GM12892 (cell line): ENCODE measurements at regions not wholly inside any gene's neighbourhood (a gene's known extent, or its start where the extent isn't known, plus 50 kb on each side); places are given as distances from the start of the nearest gene placed in this dataset.

ENCODE experiments used
- DNase-seq: peaks from one replicate; pipeline ENCODE4 v3.0.0; 2011; ENCODE audit not compliant: insufficient read length
- FAIRE-seq: peaks from 2 replicates; lab custom pipeline; 2011; peaks lifted over from hg19 to GRCh38; lab: Jason Lieb, UNC
- POLR2A ChIP-seq: IDR thresholded peaks from 2 replicates; pipeline ENCODE4 v1.6.1; 2011; ENCODE audit warnings: low read depth, low read length, control low read depth
- POLR2AphosphoS5 ChIP-seq: IDR thresholded peaks from 2 replicates; pipeline ENCODE4 v1.6.1; 2011; ENCODE audit warnings: low read depth, low read length, control low read depth
- TAF1 ChIP-seq: IDR thresholded peaks from 2 replicates; pipeline ENCODE4 v1.6.1; 2011; ENCODE audit warnings: low read depth, mild to moderate bottlenecking, control low read depth, low read length, borderline replicate concordance

GRCh38 chr2:22261165-22261564, 1123.8 kb upstream of the KLHL29 start:
- no peak for TF ChIP-seq TAF1
- TF ChIP-seq POLR2A = no peak
- TF ChIP-seq POLR2AphosphoS5 = no peak
- no peak for DNase-seq
- FAIRE-seq = no peak

GRCh38 chr2:22270341-22270740, 1114.6 kb upstream of the KLHL29 start:
- DNase-seq (no peak), FAIRE-seq (no peak)
- TF ChIP-seq TAF1 = no peak
- no peak for TF ChIP-seq POLR2A
- no peak for TF ChIP-seq POLR2AphosphoS5

- FAIRE-seq = no peak
- no peak for DNase-seq
- TF ChIP-seq POLR2A (no peak), POLR2AphosphoS5 (no peak)
Measured at GRCh38 chr2:22273853-22274252, 1111.1 kb upstream of the KLHL29 start.

- FAIRE-seq = no peak
- DNase-seq = no peak
- TF ChIP-seq TAF1 (no peak), POLR2AphosphoS5 (no peak), POLR2A (no peak)
Measured at GRCh38 chr2:22274661-22275060, 1110.3 kb upstream of the KLHL29 start.

- FAIRE-seq (no peak), DNase-seq (no peak)
- TF ChIP-seq POLR2A (no peak), TAF1 (no peak), POLR2AphosphoS5 (no peak)
Measured at GRCh38 chr2:22276696-22277095, 1108.3 kb upstream of the KLHL29 start.

- FAIRE-seq (no peak), DNase-seq (no peak)
- TF ChIP-seq POLR2AphosphoS5 (no peak), POLR2A (no peak), TAF1 (no peak)
Measured at GRCh38 chr2:22279541-22279940, 1105.4 kb upstream of the KLHL29 start.

GRCh38 chr2:22281033-22281432, 1103.9 kb upstream of the KLHL29 start:
- no peak for FAIRE-seq
- TF ChIP-seq POLR2AphosphoS5 (no peak), POLR2A (no peak)
- DNase-seq = no peak

GRCh38 chr2:22282220-22282619, 1102.8 kb upstream of the KLHL29 start:
- TF ChIP-seq POLR2AphosphoS5 = no peak
- FAIRE-seq (no peak), DNase-seq (no peak)

- DNase-seq (no peak), FAIRE-seq (no peak)
Measured at GRCh38 chr2:22282916-22283315, 1102.1 kb upstream of the KLHL29 start.

GRCh38 chr2:22283436-22283835, 1101.5 kb upstream of the KLHL29 start:
- no peak for TF ChIP-seq POLR2AphosphoS5
- no peak for TF ChIP-seq TAF1
- no peak for TF ChIP-seq POLR2A
- FAIRE-seq (no peak), DNase-seq (no peak)

More at GRCh38 chr2:22282916-22283315, 1102.1 kb upstream of the KLHL29 start:
- TF ChIP-seq POLR2A (no peak), TAF1 (no peak), POLR2AphosphoS5 (no peak)

GRCh38 chr2:22290302-22290701, 1094.7 kb upstream of the KLHL29 start:
- TF ChIP-seq POLR2A = no peak
- no peak for TF ChIP-seq TAF1
- no peak for TF ChIP-seq POLR2AphosphoS5
- FAIRE-seq = no peak
- DNase-seq = no peak

- no peak for DNase-seq
- TF ChIP-seq TAF1 (no peak), POLR2AphosphoS5 (no peak), POLR2A (no peak)
- FAIRE-seq = no peak
Measured at GRCh38 chr2:22290909-22291473, 1094.0 kb upstream of the KLHL29 start.

GRCh38 chr2:22301228-22301627, 1083.8 kb upstream of the KLHL29 start:
- DNase-seq (no peak), FAIRE-seq (no peak)
- TF ChIP-seq POLR2A = no peak
- TF ChIP-seq POLR2AphosphoS5 = no peak
- no peak for TF ChIP-seq TAF1
